ENCODE measurements at regions not wholly inside any gene's neighbourhood (a gene's known extent, or its start where the extent isn't known, plus 50 kb on each side); places are given as distances from the start of the nearest gene placed in this dataset.

- TF ChIP-seq ZFP3 (CRISPR knock-in tag; IDR thresholded peaks at IDR 0.05): no peak
- no peak for TF ChIP-seq ESRRG (CRISPR knock-in tag; IDR thresholded peaks at IDR 0.05)
- no peak for TF ChIP-seq SNAI2 (CRISPR knock-in tag; IDR thresholded peaks at IDR 0.05)
- TF ChIP-seq CSRNP3 (CRISPR knock-in tag; IDR thresholded peaks at IDR 0.05): no peak
- no peak for TF ChIP-seq ZNF70 (CRISPR knock-in tag; IDR thresholded peaks at IDR 0.05)
- TF ChIP-seq, protein P1, sequence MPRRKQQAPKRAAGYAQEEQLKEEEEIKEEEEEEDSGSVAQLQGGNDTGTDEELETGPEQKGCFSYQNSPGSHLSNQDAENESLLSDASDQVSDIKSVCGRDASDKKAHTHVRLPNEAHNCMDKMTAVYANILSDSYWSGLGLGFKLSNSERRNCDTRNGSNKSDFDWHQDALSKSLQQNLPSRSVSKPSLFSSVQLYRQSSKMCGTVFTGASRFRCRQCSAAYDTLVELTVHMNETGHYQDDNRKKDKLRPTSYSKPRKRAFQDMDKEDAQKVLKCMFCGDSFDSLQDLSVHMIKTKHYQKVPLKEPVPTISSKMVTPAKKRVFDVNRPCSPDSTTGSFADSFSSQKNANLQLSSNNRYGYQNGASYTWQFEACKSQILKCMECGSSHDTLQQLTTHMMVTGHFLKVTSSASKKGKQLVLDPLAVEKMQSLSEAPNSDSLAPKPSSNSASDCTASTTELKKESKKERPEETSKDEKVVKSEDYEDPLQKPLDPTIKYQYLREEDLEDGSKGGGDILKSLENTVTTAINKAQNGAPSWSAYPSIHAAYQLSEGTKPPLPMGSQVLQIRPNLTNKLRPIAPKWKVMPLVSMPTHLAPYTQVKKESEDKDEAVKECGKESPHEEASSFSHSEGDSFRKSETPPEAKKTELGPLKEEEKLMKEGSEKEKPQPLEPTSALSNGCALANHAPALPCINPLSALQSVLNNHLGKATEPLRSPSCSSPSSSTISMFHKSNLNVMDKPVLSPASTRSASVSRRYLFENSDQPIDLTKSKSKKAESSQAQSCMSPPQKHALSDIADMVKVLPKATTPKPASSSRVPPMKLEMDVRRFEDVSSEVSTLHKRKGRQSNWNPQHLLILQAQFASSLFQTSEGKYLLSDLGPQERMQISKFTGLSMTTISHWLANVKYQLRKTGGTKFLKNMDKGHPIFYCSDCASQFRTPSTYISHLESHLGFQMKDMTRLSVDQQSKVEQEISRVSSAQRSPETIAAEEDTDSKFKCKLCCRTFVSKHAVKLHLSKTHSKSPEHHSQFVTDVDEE (CRISPR knock-in tag; IDR thresholded peaks at IDR 0.05): no peak
- TF ChIP-seq ARNTL (CRISPR knock-in tag; IDR thresholded peaks at IDR 0.05; ENCODE audit: borderline replicate concordance, low read depth): no peak
- TF ChIP-seq RARB (CRISPR knock-in tag; IDR thresholded peaks at IDR 0.05): no peak
- TF ChIP-seq PPARA (CRISPR knock-in tag; IDR thresholded peaks at IDR 0.05; ENCODE audit: borderline replicate concordance): no peak
- TF ChIP-seq PATZ1 (CRISPR knock-in tag; IDR thresholded peaks at IDR 0.05; ENCODE audit: borderline replicate concordance): no peak
- no peak for TF ChIP-seq ZNF8 (CRISPR knock-in tag; IDR thresholded peaks at IDR 0.05)
- TF ChIP-seq ZNF565 (CRISPR knock-in tag; conservative IDR thresholded peaks at IDR 0.05; ENCODE audit: low read depth): no peak
- TF ChIP-seq ISL1 (CRISPR knock-in tag; IDR thresholded peaks at IDR 0.05): no peak
- no peak for TF ChIP-seq TCF4 (CRISPR knock-in tag; IDR thresholded peaks at IDR 0.05; ENCODE audit: borderline replicate concordance)
- TF ChIP-seq, protein P2, sequence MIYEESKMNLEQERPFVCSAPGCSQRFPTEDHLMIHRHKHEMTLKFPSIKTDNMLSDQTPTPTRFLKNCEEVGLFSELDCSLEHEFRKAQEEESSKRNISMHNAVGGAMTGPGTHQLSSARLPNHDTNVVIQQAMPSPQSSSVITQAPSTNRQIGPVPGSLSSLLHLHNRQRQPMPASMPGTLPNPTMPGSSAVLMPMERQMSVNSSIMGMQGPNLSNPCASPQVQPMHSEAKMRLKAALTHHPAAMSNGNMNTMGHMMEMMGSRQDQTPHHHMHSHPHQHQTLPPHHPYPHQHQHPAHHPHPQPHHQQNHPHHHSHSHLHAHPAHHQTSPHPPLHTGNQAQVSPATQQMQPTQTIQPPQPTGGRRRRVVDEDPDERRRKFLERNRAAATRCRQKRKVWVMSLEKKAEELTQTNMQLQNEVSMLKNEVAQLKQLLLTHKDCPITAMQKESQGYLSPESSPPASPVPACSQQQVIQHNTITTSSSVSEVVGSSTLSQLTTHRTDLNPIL (CRISPR knock-in tag; IDR thresholded peaks at IDR 0.05; ENCODE audit: low read depth): no peak
- no peak for TF ChIP-seq ZFP30 (CRISPR knock-in tag; IDR thresholded peaks at IDR 0.05)
- no peak for TF ChIP-seq POU6F1 (CRISPR knock-in tag; IDR thresholded peaks at IDR 0.05; ENCODE audit: borderline replicate concordance, low read depth)
- TF ChIP-seq CSDC2 (CRISPR knock-in tag; IDR thresholded peaks at IDR 0.05): no peak
- no peak for ATAC-seq
These were observed 649.4 kb upstream of the PCDH20 start for GRCh38 chr13:62065016-62065415.

DNA sequence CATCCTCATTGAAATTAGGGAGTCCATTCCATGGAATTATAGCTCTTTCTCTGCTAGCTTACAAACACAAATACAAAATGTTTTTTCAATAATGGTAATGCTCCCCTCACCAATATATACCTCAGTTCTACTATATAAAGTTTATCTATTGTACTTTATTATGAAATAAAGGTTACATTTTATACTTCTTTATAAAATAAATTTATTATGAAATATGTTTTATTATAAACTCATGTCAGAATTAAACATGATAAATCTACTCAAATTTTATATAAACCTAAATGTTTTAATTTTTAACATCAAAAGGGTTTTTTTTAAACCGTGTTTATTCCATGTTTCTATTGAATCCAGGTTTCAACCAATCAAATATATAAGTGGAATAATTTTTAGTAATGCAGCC is 646.1 kb upstream of the PCDH20 start:
- ATAC-seq: no peak
- TF ChIP-seq ZC3H10 (CRISPR knock-in tag; IDR thresholded peaks at IDR 0.05): no peak
- no peak for TF ChIP-seq ZNF565 (CRISPR knock-in tag; conservative IDR thresholded peaks at IDR 0.05; ENCODE audit: low read depth)
- TF ChIP-seq, protein P2 (CRISPR knock-in tag; IDR thresholded peaks at IDR 0.05; ENCODE audit: low read depth): no peak
- no peak for TF ChIP-seq RARB (CRISPR knock-in tag; IDR thresholded peaks at IDR 0.05)
- no peak for TF ChIP-seq CSDC2 (CRISPR knock-in tag; IDR thresholded peaks at IDR 0.05)
- no peak for TF ChIP-seq CSRNP3 (CRISPR knock-in tag; IDR thresholded peaks at IDR 0.05)
- no peak for TF ChIP-seq TCF4 (CRISPR knock-in tag; IDR thresholded peaks at IDR 0.05; ENCODE audit: borderline replicate concordance)
- no peak for TF ChIP-seq ARNTL (CRISPR knock-in tag; IDR thresholded peaks at IDR 0.05; ENCODE audit: borderline replicate concordance, low read depth)
- no peak for TF ChIP-seq ISL1 (CRISPR knock-in tag; IDR thresholded peaks at IDR 0.05)
- no peak for TF ChIP-seq PATZ1 (CRISPR knock-in tag; IDR thresholded peaks at IDR 0.05; ENCODE audit: borderline replicate concordance)
- no peak for TF ChIP-seq PPARA (CRISPR knock-in tag; IDR thresholded peaks at IDR 0.05; ENCODE audit: borderline replicate concordance)
- no peak for TF ChIP-seq POU6F1 (CRISPR knock-in tag; IDR thresholded peaks at IDR 0.05; ENCODE audit: borderline replicate concordance, low read depth)
